GM12878 (cell line): ENCODE measurements at regions not wholly inside any gene's neighbourhood (a gene's known extent, or its start where the extent isn't known, plus 50 kb on each side); places are given as distances from the start of the nearest gene placed in this dataset.

Experiments
- ATAC-seq: fragments of 200-7000 bp; cut with Tn5 transposase; 3 replicates; pipeline ENCODE4 v1.9.1; 2020; ENCODE audit warnings: mild to moderate bottlenecking, moderate library complexity
- BruUV-seq: library from RNA; stranded (reverse); fragments of 400-500 nt; replicated peaks from 2 replicates; lab custom pipeline; 2021; lab: Mats Ljungman, UMichigan
- CTCF ChIA-PET: fragments of 300-600 bp; sonication (Branson Sonifier 250); formaldehyde crosslinking; extraction: SDS; loops from one replicate; lab custom pipeline; 2021; ENCODE audit warnings: inconsistent platforms; lab: Yijun Ruan, JAX
- POLR2A ChIA-PET: fragments of 350-600 bp; formaldehyde crosslinking; extraction: SDS; loops from one replicate; lab custom pipeline; 2021; ENCODE audit warnings: inconsistent platforms; lab: Charles Lee
- RAD21 ChIA-PET: fragments of 300-600 bp; sonication (Branson Sonifier 250); formaldehyde crosslinking; loops from one replicate; lab custom pipeline; 2023; ENCODE audit warnings: antibody characterized with exemption; ENCODE audit not compliant: unreplicated experiment; lab: Charles Lee
- SMC1A ChIA-PET: fragments of 300-600 bp; sonication (Branson Sonifier 250); formaldehyde crosslinking; loops from one replicate; lab custom pipeline; 2023; ENCODE audit not compliant: unreplicated experiment, uncharacterized antibody; lab: Charles Lee
- DNase-seq: peaks from one replicate; pipeline ENCODE4 v3.0.0-alpha.2; 2011; ENCODE audit warnings: low read depth, low spot score
- FAIRE-seq: peaks from 3 replicates; lab custom pipeline; 2011; peaks lifted over from hg19 to GRCh38; lab: Jason Lieb, UNC
- H2AFZ ChIP-seq: 2 replicates; pipeline ENCODE4 v1.6.0; 2011; ENCODE audit warnings: low read depth, low read length, control low read depth; ENCODE audit not compliant: control insufficient read depth
- H3K27ac ChIP-seq: 2 replicates; pipeline ENCODE4 v1.5.1; 2011; ENCODE audit warnings: control low read depth; ENCODE audit not compliant: control insufficient read depth, insufficient read depth
- H3K27me3 ChIP-seq, 2 experiments: replicated peaks in 1 of 2; 2 replicates each; pipeline versions ENCODE4 v1.6.0 to v1.6.1; 2011; ENCODE audit warnings: low read length in 1 of 2; ENCODE audit not compliant: control insufficient read depth in 2 of 2, insufficient read depth in 2 of 2
- H3K36me3 ChIP-seq, 2 experiments: 2 replicates each; pipeline ENCODE4 v1.5.1; 2011; ENCODE audit warnings: low read length in 1 of 2; ENCODE audit not compliant: control insufficient read depth in 2 of 2, insufficient read depth in 2 of 2
- H3K4me1 ChIP-seq: 2 replicates; pipeline ENCODE4 v1.6.1; 2011; ENCODE audit warnings: mild to moderate bottlenecking, low read length, moderate library complexity, mixed read lengths; ENCODE audit not compliant: control insufficient read depth, insufficient read depth
- H3K4me2 ChIP-seq: 2 replicates; pipeline ENCODE4 v1.6.0; 2011; ENCODE audit warnings: control low read depth; ENCODE audit not compliant: control insufficient read depth, insufficient read depth
- H3K4me3 ChIP-seq: fragments of 200-600 bp; sonication (generic); 2 replicates; pipeline ENCODE4 v1.5.1; 2016
- H3K79me2 ChIP-seq: 2 replicates; pipeline ENCODE4 v1.6.0; 2011; ENCODE audit warnings: low read length; ENCODE audit not compliant: control insufficient read depth, insufficient read depth
- H3K9ac ChIP-seq: 2 replicates; pipeline ENCODE4 v1.8.0; 2011; ENCODE audit warnings: low read length, control low read depth, mixed read lengths; ENCODE audit not compliant: control insufficient read depth, insufficient read depth
- H3K9me3 ChIP-seq: replicated peaks from 3 replicates; pipeline ENCODE4 v1.5.1; 2011; ENCODE audit warnings: mild to moderate bottlenecking, low read length; ENCODE audit not compliant: control insufficient read depth, insufficient read depth
- H4K20me1 ChIP-seq: 2 replicates; pipeline ENCODE4 v1.6.0; 2011; ENCODE audit not compliant: control insufficient read depth, insufficient read depth
- CBFB ChIP-seq: IDR thresholded peaks from 2 replicates; pipeline ENCODE4 v1.6.1; 2016; ENCODE audit warnings: antibody characterized with exemption, low read depth
- EP300 ChIP-seq, 2 experiments: fragments of 150-350 bp in 1 of 2; IDR thresholded peaks; 2 replicates each; pipeline ENCODE4 v1.6.1; 2011 to 2012; ENCODE audit warnings: low read depth in 2 of 2, low read length in 2 of 2, borderline replicate concordance in 1 of 2, improper control_type of control experiment in 1 of 2, inconsistent platforms in 1 of 2; ENCODE audit not compliant: control insufficient read depth in 1 of 2
- IKZF2 ChIP-seq, 2 experiments: fragments of 450-650 bp; IDR thresholded peaks; 2 replicates each; pipeline ENCODE4 v1.6.1; 2017; ENCODE audit warnings: mild to moderate bottlenecking in 2 of 2, moderate library complexity in 2 of 2
- KLF5 ChIP-seq: fragments of 450-650 bp; IDR thresholded peaks from 2 replicates; pipeline ENCODE4 v1.6.1; 2014; ENCODE audit warnings: mild to moderate bottlenecking; ENCODE audit not compliant: partially characterized antibody
- MLLT1 ChIP-seq: fragments of 450-650 bp; IDR thresholded peaks from 2 replicates; pipeline ENCODE4 v1.6.1; 2016; ENCODE audit warnings: mild to moderate bottlenecking
- PAX5 ChIP-seq: IDR thresholded peaks from 2 replicates; pipeline ENCODE4 v1.6.1; 2011; ENCODE audit warnings: low read depth, low read length, borderline replicate concordance
- RAD51 ChIP-seq: fragments of 450-650 bp; IDR thresholded peaks from 2 replicates; pipeline ENCODE4 v1.6.1; 2016; ENCODE audit warnings: moderate library complexity, mild to moderate bottlenecking, inconsistent platforms
- WGBS: methylation state at CpG from one replicate; pipeline ENCODE4 v1.1.6; 2016; ENCODE audit warnings: low lambda C conversion rate; ENCODE audit not compliant: insufficient replicate concordance, insufficient coverage; ENCODE audit errors: missing lambda C conversion rate; 5-methylcytosine and 5-hydroxymethylcytosine counted together
- in situ Hi-C: fragments of 300-500 bp; cut with MboI; formaldehyde crosslinking; loops from 9 replicates; pipeline ENCODE4 v1.14.3; 2018; ENCODE audit warnings: mixed read lengths
- intact Hi-C: fragments of 100-400 bp; cut with micrococcal nuclease; formaldehyde crosslinking; loops from one replicate; pipeline ENCODE4 v1.14.2; 2022; ENCODE audit not compliant: unreplicated experiment
- TF ChIP-seq, protein P1 (sequence below): IDR thresholded peaks from 2 replicates; pipeline ENCODE4 v1.6.1; 2011; ENCODE audit warnings: low read depth, mild to moderate bottlenecking, low read length, moderate library complexity, borderline replicate concordance; ENCODE audit errors: extremely low read depth
- TF ChIP-seq, protein P2 (sequence below): fragments of 450-650 bp; IDR thresholded peaks from 2 replicates; pipeline ENCODE4 v1.6.1; 2014; ENCODE audit warnings: mild to moderate bottlenecking

DNA sequence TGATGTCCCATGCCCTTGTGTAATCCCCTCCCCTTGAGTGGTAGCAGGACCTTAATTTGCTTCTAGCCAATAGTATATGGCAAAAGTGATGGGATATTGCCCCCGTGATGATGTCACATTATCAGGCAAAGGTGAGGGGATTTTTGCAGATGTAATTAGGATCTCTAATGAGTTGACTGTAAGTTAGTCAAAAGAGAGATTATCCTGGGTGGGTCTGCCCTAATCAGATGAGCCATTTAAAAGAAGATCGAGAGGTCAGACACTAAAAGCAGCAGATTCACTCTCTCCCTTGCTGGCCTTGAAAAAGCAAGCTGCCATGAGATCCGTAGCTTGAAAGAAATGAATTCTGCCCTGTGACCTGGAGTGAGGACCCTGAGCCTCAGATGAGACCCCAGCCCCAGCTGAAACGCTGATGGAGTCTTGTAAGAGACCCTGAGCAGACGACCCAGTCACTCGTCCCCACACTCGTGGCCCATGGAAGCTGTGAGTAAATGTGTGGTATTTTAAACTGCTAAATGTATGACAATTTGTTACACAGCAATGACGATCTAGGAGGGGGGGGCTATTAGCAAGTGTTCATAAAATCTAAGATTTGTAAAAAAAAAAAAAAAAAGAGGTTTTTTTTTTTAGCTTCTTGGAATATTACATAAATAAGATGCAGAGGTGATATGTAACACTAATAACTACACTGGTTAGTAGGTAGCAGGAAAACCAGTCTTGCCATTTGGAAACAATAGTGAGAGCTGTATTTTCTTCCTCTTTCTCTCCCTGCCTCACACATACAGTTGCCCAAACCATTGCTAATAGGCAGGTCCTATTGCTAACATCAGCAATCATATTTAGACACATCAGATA, 50.3 kb upstream of the TARBP1 start:
- Histone ChIP-seq H4K20me1 (no peaks in the 10 kb centered on the region), H3K9me3 (no peaks in the 10 kb centered on the region), H3K4me1 (peaks cover 8% of the 10 kb centered on the region), H3K9ac (no peak overlapping the region), H3K4me3 (no peak overlapping the region), H2AFZ (no peak overlapping the region), H3K27ac (no peak overlapping the region), H3K4me2 (no peak overlapping the region), H3K79me2 (no peaks in the 10 kb centered on the region), H3K36me3 (no peaks in the 10 kb centered on the region), H3K27me3 (no peaks in the 10 kb centered on the region; a peak in 1 of 4 replicates)
- no peak for FAIRE-seq
- ChIA-PET RAD21 (interaction anchor here (0.6 to 1.3 kb wide), 7 partner anchors 11 to 450 kb away, joined by 3 to 4 read pairs (median 3); no protein-coding TSS in a partner anchor), CTCF (interaction anchor here (0.8 to 1.4 kb wide), 6 partner anchors 7 to 565 kb away, joined by 3 to 4 read pairs (median 4); no protein-coding TSS in a partner anchor), SMC1A (interaction anchor here (1.0 to 3.4 kb wide), 11 partner anchors 8 to 554 kb away, joined by 3 to 20 read pairs (median 4); no protein-coding TSS in a partner anchor), POLR2A (interaction anchor here (0.6 to 1.3 kb wide), 6 partner anchors 9 to 628 kb away, joined by 3 to 7 read pairs (median 3); no protein-coding TSS in a partner anchor)
- DNase-seq = no peak
- in situ Hi-C loops (no loop called here), intact Hi-C loops (no loop called here)
- 20% methylated on average over 8 of the region's 8 CpGs for WGBS
- TF ChIP-seq RAD51 (no peak), CBFB (no peak), KLF5 (no peak), IKZF2 (IDR thresholded peaks at IDR 0.05) (no peak), EP300 (IDR thresholded peaks at IDR 0.05; ENCODE audit: borderline replicate concordance in 1 of 2, control insufficient read depth in 1 of 2, low read depth in 2 of 2, low read length in 2 of 2) (no peak), PAX5 (no peak), MLLT1 (no peak)
- TF ChIP-seq, protein P1, sequence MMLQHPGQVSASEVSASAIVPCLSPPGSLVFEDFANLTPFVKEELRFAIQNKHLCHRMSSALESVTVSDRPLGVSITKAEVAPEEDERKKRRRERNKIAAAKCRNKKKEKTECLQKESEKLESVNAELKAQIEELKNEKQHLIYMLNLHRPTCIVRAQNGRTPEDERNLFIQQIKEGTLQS = no peak
- TF ChIP-seq, protein P2, sequence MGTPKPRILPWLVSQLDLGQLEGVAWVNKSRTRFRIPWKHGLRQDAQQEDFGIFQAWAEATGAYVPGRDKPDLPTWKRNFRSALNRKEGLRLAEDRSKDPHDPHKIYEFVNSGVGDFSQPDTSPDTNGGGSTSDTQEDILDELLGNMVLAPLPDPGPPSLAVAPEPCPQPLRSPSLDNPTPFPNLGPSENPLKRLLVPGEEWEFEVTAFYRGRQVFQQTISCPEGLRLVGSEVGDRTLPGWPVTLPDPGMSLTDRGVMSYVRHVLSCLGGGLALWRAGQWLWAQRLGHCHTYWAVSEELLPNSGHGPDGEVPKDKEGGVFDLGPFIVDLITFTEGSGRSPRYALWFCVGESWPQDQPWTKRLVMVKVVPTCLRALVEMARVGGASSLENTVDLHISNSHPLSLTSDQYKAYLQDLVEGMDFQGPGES = no peak
- peak; percentile 77 for ATAC-seq
- no TSS peak for BruUV-seq
